Right lobe of liver (tissue), 6 donors: ENCODE measurements at regions not wholly inside any gene's neighbourhood (a gene's known extent, or its start where the extent isn't known, plus 50 kb on each side); places are given as distances from the start of the nearest gene placed in this dataset.

Experiments
- ATAC-seq, 4 donors: fragments of 200-7000 bp; cut with Tn5 transposase; one replicate each; pipeline ENCODE4 v1.9.1; 2020; ENCODE audit warnings: mild to moderate bottlenecking in 4 of 4, moderate library complexity in 4 of 4
- DNase-seq, 3 donors: peaks; one replicate each; pipeline ENCODE4 v3.0.0-alpha.2; 2020
- H3K27ac ChIP-seq, 3 donors: fragments of 200-600 bp; one replicate each; pipeline ENCODE4 v1.8.0; 2022
- H3K27me3 ChIP-seq, 2 donors: fragments of 200-600 bp; one replicate each; pipeline ENCODE4 v1.8.0; 2022
- H3K36me3 ChIP-seq, 4 donors: fragments of 200-600 bp; sonication (generic) in 1 of 4; one replicate each; pipeline versions ENCODE4 v1.5.1 to v1.8.0; 2017 to 2022; ENCODE audit warnings: control low read depth in 1 of 4
- H3K4me1 ChIP-seq, 4 donors: fragments of 200-600 bp; sonication (generic) in 1 of 4; one replicate each; pipeline versions ENCODE4 v1.5.1 to v1.8.0; 2017 to 2022; ENCODE audit warnings: control low read depth in 1 of 4
- H3K4me3 ChIP-seq, 3 donors: fragments of 200-600 bp; one replicate each; pipeline ENCODE4 v1.8.0; 2022
- H3K9me3 ChIP-seq, 4 donors: fragments of 200-600 bp; sonication (generic) in 1 of 4; one replicate each; pipeline versions ENCODE4 v1.5.1 to v1.8.0; 2017 to 2022; ENCODE audit warnings: control low read depth in 1 of 4
- POLR2A ChIP-seq: fragments of 450-650 bp; IDR thresholded peaks from one replicate; pipeline ENCODE4 v1.6.1; 2017; ENCODE audit warnings: antibody characterized with exemption, mild to moderate bottlenecking
- WGBS: methylation state at CpG from one replicate; pipeline ENCODE4 v1.1.6; 2018; ENCODE audit warnings: low coverage, low lambda C conversion rate; ENCODE audit not compliant: insufficient coverage; ENCODE audit errors: missing lambda C conversion rate; 5-methylcytosine and 5-hydroxymethylcytosine counted together
- intact Hi-C, 2 donors: fragments of 100-400 bp; cut with DNase I; formaldehyde crosslinking; loops; one replicate each; pipeline versions ENCODE4 v1.11.2 to v1.14.1; 2022
- TF ChIP-seq, protein P1 (sequence below), 4 donors: fragments of 200-600 bp in 3 of 4; fragments of 450-650 bp in 1 of 4; IDR thresholded peaks; one replicate each; pipeline versions ENCODE4 v1.5.1 to v1.8.0; 2016 to 2022; ENCODE audit warnings: antibody characterized with exemption in 4 of 4, mild to moderate bottlenecking in 2 of 4
- donor health status: DM: no; HTN: yes; CAD: no.
- donor health status: DM: no; HTN: no; CAD: no.
- donor health status: DM: no; HTN: no; CAD: no.
- donor health status: DM: no; HTN: yes; CAD: no.
- donor health status: DM: no; HTN: yes; CAD: no.

DNA sequence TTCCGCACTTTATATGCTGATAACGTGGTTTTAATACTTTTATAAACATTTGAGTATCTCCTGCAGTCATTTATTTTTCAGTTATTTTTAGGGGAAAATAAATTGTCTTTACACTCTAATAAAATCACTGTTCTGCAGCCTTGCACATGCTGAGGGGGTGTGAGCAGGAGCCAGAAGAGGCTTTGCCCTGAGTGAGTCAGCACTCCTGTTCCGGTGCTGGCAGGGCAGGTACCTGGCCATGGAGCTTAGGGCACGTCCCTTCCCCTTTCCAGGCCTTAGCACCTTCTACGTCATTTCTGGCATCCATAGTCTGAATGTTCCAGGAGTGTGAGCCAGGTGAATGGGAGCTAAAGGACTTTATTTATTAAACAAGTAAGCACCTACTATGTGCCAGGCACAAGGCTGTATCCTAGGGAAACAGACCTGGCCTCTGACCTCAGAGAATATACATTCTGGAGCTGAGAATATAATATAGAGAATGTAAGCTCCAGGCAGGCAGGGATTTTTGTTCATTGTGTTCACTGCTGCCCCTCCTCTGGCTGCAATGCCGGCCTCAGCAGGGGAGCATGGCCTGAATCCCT, 402.9 kb downstream of the PTPRU start:
- DNase-seq, result no peak
- 62% methylated on average over 5 of the region's 6 CpGs for WGBS
- intact Hi-C loops, result no loop called here
- no peak overlapping the region for H3K4me3 ChIP-seq
- TF ChIP-seq, protein P1, sequence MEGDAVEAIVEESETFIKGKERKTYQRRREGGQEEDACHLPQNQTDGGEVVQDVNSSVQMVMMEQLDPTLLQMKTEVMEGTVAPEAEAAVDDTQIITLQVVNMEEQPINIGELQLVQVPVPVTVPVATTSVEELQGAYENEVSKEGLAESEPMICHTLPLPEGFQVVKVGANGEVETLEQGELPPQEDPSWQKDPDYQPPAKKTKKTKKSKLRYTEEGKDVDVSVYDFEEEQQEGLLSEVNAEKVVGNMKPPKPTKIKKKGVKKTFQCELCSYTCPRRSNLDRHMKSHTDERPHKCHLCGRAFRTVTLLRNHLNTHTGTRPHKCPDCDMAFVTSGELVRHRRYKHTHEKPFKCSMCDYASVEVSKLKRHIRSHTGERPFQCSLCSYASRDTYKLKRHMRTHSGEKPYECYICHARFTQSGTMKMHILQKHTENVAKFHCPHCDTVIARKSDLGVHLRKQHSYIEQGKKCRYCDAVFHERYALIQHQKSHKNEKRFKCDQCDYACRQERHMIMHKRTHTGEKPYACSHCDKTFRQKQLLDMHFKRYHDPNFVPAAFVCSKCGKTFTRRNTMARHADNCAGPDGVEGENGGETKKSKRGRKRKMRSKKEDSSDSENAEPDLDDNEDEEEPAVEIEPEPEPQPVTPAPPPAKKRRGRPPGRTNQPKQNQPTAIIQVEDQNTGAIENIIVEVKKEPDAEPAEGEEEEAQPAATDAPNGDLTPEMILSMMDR (IDR thresholded peaks at IDR 0.05), result no peak
- TF ChIP-seq POLR2A, result no peak
- no peak overlapping the region for H3K27ac ChIP-seq
- no peaks in the 10 kb centered on the region for H3K36me3 ChIP-seq
- H3K27me3 ChIP-seq, result no peaks in the 10 kb centered on the region
- no peaks in the 10 kb centered on the region for H3K9me3 ChIP-seq
- no peaks in the 10 kb centered on the region for H3K4me1 ChIP-seq
- ATAC-seq, result no peak

DNA sequence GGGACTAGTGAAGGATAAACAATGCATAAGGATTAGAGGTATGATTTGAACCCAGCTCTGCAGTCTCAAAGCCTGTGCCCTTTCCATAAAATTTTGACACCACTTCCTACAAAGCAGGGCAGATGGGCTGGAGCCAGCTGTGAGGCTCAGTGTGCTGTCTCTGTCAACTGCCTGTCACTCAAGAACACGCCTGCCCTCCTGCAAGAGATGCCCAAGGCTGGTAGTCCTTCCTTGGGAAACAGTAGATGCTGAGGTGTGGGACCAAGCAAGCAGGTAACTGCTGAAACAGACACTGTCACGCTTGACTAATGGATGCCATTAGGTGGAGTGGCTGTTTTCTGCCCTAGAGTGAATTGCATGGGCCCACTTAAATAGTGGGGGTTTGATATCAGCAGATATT, 402.0 kb downstream of the PTPRU start:
- no peak for TF ChIP-seq POLR2A
- TF ChIP-seq, protein P1 (IDR thresholded peaks at IDR 0.05), result no peak
- Histone ChIP-seq H3K4me1 (no peaks in the 10 kb centered on the region), H3K9me3 (no peaks in the 10 kb centered on the region), H3K4me3 (no peak overlapping the region), H3K27ac (no peak overlapping the region), H3K27me3 (no peaks in the 10 kb centered on the region), H3K36me3 (no peaks in the 10 kb centered on the region)
- WGBS, result no CpG with 5 or more reads among the region's 2 CpGs
- DNase-seq (no peak), ATAC-seq (no peak)
- intact Hi-C loops, result no loop called here

DNA sequence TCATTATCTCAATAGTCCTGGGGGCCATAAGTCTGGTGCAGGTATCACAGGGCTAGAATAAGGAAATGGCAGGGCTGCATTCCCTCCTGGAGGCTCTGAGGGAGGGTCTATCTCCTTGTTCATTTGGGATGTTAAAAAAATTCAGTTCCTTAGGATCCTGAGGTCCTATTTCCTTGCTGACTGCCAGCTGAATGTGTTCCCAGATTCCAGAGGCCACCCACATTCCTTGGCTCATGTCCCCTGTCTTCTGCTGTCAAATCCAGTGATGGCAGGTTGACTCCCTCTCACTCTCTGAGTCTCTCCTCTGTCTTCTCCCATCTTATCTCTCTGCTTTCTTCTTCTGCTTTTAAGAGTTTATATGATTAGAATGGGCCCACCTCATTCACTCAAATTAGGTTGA, 400.6 kb downstream of the PTPRU start:
- H3K4me1 ChIP-seq, result no peaks in the 10 kb centered on the region
- no peaks in the 10 kb centered on the region for H3K36me3 ChIP-seq
- H3K27me3 ChIP-seq, result no peaks in the 10 kb centered on the region
- TF ChIP-seq, protein P1 (IDR thresholded peaks at IDR 0.05), result no peak
- no peak for TF ChIP-seq POLR2A
- no peak overlapping the region for H3K27ac ChIP-seq
- no peak for DNase-seq
- intact Hi-C loops, result no loop called here
- no peaks in the 10 kb centered on the region for H3K9me3 ChIP-seq
- no peak overlapping the region for H3K4me3 ChIP-seq
- ATAC-seq, result no peak

DNA sequence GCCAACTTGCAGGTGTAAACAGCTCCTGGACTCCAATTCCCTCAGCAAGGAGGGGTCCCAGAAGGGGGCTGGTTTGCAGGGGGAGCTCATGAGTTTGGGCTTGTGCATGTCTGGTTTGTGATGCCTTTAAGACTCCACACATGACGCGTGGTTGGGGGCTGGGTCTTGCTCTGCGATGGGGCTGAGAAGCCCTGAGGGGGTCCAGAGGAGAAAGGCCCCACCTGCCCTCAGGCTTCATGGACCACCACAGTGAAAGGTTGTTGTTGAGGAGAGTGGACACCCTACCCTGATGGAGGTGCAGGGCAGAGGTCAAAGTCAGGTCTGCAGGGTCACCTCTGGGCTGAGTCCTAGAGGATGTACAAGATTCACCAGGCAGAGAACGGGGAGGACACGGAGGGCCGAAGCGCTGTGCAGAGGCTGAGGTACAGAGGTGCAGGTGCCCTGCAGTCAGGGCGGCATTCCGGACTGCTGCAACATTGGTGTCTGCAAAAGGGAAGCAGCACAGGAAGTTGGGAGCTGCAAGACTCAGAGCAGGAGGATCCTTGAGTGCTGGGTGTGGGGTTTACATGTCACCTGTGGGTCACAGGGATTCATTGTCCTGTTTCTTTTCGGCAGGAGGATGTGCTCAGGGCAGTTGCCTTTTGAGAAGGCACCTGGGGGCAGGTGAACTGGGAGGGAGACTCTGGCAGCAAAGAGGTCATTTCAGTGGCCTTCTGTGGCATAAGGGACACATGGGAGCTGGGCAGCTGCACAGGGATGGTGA, 399.4 kb downstream of the PTPRU start:
- TF ChIP-seq, protein P1 (IDR thresholded peaks at IDR 0.05), result no peak
- no peak for TF ChIP-seq POLR2A
- Histone ChIP-seq H3K36me3 (no peaks in the 10 kb centered on the region), H3K27ac (no peak overlapping the region), H3K4me1 (no peaks in the 10 kb centered on the region), H3K4me3 (no peak overlapping the region), H3K9me3 (no peaks in the 10 kb centered on the region), H3K27me3 (no peaks in the 10 kb centered on the region)
- intact Hi-C loops, result no loop called here
- no peak for ATAC-seq
- no peak for DNase-seq
- 79% methylated on average over 10 of the region's 10 CpGs for WGBS
